ENCODE measurements at regions not wholly inside any gene's neighbourhood (a gene's known extent, or its start where the extent isn't known, plus 50 kb on each side); places are given as distances from the start of the nearest gene placed in this dataset.

DNA sequence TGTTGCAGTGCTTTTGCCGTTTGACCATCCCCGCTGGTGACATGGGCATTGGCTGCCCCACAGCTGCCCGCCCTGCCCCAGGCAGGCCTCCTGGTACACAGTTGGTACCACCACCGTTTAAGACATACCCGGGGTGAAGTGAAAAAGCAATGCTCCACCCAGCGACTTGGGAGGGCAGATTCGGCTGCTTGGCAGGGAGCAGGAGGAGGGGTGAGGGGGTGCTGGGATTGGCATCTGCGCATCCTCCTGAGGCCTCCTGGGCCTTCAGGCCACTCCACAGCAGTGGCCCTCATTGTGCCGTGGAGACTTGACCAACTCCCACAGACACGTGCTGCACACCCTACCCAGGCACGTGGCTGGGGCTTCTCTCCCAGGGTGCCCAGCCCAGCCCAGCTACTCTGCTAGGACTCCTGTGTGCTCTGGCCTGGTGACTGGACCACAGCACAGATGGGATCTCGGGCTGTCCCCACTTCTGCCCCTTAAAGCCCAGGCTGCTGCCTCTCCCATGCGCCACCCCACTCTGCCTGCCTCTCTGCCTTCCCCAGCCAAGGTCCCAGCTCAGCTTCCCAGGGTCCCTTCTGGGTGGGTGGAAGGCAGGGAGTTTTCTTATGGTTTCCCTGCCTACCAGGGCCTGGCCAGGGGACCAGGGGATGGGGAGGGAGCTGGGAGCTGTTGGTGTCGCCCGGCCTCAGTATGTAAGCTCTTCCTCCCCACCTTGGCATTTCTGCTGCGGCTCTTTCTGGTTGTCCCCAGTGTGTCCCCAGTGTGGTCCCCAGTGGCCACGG lies 157.0 kb upstream of the HS6ST1 start:
- DNase-seq: no peak

DNA sequence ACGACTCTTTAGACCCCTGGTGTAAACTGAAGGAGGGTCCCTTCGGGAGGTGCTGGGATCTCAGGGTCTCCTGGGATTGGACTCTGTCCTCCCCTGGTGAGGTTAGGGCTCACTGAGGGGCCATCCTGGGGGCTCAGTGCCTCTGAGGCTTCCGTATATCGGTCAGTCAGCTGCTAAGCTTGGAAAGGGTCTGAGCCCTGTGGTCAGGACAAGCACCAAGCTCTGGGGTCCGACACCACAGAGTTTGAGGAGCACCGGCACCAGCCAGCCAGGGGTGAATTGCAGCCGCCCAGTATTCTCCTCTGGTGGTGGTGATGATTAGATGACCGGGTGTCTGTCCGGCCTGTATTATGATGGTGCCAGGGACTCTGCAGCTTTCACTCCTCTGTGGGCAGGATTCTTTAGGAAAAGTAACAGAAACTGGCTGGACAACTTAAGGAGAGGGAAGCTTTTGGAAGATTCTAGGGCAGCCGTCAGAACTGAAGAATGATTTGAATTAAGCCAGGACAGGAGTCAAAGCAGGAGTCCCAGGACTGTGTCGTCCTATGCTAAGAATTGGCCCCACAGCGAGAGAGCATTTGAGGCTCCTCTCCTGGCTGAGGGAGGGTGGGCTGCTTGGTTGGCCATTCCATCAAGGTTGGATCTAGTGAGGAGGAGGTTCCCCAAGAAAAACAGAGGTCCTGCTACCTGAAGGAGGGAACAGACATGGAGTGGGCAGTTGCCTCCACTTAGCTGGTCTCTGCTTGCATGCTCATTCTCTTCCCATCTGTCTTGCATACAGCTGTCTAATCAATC lies 158.6 kb upstream of the HS6ST1 start:
- no peak for DNase-seq

DNA sequence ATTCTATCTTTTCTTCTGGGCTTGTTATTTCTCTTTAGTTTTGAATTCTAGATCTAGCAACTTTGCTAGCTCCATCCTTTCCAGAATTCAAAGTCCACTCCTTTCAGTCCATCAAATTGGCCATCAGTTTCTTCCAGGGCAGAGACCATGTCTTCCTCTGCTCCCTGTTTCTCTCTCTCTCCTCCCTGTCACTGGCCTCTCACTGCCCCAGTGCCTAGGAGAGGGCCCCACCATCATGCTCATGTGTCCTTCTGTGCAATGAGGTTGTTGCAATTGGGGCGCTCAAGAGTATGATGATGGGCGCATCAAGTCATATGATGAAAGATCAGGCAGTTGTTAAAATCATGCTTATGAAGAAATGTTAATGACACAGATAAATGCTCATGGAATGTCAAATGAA lies 159.2 kb upstream of the HS6ST1 start:
- no peak for DNase-seq

DNA sequence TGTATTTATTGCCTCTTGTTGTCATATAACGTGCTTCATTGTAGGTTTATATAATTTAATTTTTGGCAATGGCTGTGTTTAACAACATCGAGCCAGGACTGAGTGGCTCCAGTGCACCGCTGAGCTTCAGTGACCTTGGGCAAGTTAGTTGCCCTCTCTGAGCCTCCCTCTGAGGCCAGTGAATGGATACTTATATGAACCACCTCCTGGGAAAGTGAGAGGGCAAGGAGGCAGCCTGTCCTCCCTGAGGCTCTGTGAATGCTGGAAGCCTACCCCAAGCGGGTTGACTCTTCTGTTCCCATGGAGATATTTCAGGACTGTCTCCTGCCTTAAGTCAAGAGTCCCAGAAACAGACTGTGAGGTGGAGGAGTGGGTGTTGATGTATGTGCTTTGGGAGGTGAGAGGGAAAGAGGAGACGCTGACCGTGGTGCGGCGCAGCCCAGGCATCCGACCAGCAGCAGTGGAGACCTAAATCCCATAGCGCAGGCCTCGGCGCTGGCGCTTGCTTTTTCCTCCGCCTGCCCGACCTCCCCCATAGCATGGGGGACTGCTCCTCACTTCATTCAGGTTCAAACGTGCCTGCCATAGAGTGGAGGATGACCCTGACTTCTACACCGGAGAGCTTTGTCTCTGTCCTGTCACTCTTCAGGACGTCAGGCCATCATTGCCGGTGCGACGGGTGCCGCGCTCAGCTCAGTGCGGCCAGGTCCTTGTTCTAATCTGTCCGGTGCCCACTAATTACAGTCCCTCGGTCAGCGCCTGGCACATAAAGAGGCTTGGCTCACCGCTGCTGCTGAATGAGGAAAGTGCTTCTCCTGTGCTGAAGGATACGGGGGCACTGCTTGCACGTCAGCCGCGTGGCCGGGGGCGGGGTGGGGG lies 167.3 kb upstream of the HS6ST1 start:
- no peak for DNase-seq

DNA sequence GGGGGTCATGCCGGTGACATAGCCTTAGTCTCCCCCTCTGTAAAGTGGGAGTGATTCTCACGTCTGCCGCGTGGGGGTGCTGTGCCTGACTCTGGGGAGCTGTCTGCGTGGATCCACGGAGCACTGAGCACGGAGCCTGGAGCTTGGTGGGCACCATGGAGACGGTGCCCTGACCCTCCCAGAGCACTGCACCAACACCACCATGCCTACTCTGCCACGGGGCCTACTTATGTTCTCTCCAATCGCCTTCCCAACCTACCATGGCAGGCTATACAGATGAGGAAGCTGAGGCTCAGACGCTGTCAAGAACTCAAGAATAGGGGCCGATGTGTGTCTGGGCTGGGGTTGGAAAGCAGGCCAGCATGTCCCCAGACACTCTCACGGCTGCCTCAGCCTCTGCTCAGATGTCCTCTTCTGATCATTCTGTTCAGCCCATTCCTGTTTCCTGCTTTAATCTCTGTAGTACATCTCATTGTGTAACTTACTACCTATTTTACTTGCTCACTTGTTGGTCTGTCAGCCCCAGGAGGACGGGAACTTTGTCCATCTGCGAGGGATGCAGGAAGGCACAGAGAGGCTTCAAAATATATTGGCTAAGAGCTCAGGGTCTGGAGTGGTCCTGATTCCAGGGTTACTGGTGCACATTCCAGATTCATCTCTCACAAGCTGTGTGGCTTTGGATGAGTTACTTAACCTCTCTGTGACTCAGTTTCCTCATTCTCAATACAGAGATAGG lies 168.1 kb upstream of the HS6ST1 start:
- DNase-seq: no peak

DNA sequence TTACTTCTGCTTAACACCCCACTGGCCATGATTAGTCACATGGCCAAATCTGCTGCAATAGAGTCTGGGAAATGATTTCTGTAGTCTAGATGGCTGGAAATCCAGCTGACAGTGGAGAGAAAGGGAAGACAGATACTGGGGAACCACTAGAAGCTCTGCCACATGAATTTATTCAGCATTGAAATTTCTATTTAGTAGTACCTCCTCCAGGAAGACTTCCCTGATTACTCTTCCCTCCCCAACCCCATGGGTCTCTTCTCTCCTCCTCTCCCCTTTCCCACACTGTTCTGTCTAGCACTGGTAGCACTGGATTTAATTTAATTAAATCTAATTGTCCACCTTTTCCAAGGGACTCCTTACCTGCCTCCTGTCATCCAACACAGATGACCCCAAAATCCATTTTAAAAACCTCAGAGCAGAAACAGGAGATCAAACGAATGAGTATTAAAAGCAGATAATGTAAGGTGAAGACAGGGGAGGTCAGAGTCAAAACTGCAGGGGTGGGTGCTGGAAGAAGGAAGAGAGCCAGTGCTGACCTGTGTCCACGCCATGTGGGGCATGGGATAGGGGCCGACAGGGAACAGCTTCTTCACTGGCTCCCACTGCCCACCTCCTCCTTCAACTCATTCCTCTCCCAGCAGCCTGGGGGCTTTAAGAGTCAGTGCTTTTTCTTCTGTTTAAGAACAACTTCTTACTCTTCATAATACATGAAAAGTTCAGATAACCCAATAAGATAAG lies 169.2 kb upstream of the HS6ST1 start:
- no peak for DNase-seq

DNA sequence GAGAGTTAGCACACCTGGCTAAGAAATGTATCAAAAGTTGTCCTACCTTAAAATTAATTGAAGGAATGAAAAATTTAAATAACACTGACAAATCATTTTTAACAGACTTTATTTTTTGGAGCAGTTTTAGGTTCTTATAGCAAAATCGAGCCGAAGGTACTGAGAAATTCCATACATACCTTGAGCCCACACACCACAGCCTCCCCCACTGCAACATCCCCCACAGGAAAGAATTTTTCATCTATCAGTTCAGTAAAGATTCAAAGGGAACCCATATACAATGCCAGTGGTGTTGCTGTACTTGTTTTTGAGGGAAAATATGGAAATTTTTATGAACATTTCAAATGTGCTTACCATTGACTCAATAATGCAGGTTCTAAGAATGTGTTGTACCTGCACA lies 169.8 kb upstream of the HS6ST1 start:
- no peak for DNase-seq

DNA sequence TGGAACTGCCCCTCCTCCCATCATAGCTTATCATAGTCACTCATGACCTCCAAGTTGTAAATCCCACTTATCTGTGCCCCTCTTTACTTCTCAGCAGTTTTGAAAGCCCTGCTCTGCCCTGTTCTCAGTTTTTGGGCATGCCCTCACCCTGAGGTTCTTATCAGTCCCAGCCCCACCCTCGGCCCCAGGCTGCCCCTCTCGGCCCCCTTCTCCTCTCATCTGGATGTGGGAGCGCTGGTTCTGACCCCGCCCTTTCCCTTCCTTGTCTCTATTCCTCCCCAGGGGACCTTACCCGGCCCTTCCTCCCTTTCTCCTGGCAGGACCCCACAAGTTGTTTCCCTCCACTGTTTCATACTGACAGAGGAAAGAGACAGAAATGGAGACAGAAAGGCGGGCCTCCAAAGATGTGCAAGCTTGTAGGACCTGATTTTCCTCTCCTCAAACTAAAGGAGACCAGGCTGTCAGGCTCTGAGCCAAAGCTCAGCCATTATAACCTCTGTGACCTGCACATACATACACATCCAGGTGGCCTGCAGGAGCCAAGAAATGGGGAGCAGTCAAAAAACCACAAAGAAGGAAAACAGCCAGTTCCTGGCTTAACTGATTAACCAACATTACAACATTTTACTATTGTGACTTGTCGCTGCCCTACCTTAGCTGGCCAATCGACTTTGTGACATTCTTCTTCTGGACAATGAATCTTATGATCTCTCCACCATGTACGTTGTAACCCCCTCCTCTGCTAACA lies 171.0 kb upstream of the HS6ST1 start:
- no peak for DNase-seq

DNA sequence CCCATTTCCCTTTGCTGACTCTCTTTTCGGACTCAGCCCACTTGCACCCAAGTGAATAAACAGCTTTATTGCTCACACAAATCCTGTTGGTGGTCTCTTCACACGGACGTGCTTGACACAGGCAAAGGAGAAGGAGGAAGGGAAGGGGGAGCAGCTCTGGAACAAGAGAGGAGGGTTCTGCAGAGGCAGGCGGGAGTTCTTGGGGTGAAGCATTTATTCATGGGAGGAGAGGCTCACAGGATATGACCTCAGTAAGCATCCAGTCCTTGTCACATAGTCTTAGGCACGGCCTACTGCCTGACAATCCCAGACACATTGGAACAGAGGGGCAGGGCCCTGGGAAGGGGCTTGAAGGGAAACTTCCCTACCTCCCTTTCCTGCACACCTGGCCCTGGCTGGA lies 171.7 kb upstream of the HS6ST1 start:
- no peak for DNase-seq

DNA sequence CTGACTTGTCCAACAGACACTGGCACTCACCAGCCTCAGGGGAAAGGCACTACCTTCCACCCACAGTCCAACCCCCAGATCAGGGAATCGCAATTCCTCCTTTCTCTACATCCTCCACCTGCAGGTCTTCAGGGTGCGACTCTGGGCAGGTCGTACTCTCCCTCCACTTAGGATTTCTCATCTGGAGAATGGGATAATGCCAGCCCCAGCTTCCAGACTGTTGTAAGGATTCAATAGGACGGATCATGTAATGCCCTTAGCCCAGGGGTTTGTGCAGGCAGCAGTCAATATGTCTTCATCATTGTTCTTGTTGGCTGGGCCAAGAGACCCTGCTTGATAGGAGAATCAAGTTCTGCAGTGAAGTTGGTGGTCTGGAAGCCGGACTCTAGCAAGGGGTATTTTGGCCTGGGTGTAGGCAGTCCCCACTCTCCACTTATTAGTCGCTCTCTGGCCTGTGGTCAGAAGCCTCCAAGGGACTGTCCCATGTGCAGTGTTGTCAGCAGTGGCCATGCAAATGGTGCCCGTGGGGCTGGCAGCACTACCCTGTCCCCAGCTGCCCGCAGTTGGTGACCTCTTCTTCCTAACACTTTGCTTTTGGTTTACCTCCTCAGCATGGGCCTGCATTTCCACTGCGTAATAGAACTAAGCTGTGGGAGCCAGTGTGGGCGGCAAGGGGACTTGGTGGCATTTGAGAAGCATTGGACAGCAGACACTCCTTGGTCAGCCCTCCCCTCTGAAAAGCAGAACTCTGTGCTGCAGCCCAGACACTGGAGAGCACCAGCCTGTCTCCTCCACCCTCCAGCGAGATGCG lies 172.4 kb upstream of the HS6ST1 start:
- no peak for DNase-seq

DNA sequence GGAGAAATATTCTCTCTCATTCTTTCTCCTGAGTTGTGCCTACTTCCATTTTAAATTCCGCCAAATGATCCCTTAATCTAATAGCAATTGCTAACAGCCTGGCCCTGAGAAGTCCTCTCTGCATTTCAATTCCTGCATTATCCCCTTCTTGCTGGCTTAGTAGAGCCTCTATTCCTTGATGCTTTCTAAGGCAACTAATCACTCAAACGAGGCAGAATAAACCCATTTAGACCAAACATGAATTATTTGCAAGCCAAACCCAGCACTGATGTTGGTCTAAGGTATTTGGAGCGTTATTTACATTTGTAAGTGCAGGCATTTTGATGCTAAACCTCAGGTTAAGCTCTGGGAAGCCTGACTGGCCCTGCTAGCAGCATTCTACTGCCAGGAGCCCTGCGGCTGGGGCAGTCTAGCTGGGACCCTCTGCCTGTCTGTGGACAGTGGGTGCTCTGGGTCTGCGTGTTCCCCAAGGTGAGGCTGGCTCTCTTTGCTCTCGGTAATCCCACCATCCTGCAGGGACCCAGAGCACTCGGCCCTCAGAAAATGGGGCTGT lies 173.1 kb upstream of the HS6ST1 start:
- no peak for DNase-seq

DNA sequence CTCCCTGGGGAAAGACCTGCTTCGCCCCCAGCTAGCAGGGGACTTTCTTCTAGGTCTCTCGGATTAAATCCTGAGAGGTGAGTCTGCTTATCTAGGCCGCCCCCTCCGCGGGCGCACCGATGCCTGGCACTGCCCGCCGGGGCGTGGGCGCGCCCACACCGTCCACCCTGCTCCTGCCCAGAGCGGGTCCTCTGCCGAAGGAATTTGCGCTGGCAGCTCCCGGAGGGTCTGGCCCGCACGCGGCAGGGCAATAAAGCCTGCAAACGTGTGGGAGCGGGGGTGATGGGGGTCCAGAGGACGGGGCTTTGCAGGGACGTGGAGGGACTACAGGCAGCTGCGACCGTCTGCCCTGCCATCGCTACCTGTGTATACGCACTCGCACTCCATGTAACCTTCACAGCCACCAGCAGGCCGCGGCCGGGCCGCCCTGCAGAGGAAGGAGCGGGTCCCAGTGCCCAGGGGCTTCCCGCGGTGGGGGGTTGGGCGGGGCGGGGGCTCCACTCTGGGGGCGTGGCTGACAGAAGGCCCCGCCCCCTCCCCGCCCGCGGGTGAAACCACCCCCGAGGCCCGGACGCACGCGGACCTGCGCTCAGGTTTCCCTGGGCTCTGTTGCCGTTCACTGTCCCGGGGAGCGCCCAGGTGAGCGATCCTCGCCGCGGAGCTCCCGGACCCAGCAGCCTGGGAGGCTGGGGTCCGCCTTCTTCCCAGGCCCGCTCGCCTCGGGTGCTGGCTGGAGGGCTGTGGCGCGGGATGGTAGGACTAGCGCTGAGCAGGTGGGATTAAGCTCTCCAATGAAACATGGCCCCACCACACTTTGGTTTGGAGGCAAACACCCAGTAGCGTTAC lies 174.5 kb upstream of the HS6ST1 start:
- no peak for DNase-seq

DNA sequence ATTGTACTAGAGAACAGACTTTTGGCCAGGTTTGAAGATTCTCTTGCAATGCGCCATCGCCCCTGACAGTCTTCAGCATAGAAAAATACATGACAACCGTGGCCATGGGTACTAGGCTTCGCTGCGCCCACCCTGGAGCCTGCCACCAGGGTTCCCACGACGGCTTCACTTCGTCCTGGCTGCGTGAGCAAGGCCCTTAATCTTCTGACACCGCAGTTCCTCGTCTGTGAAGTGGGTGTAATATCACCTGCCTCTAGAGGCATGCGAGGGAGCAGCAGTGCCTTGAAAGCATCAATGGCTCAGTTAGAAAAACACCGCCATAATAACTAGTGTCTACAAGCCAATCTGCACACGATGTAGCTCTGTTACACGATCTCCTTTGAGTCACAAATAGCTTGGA lies 175.2 kb upstream of the HS6ST1 start:
- DNase-seq: no peak

DNA sequence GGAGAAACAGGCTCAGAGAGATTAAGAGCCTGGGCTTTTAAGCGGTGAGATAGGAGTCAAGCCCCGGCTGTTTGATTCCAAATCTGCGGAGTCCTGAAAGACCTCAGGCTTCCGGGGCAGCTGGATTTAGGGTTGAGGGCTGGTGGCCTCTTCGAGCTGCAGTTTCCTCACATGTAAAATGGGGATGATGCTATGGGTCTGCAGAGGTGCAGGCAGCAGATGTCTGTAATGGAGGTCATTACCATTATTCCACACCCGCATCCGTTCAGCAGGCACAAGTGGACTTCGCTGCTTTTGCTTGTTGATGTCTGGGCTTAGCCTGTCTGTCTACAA lies 175.6 kb upstream of the HS6ST1 start:
- DNase-seq: no peak

DNA sequence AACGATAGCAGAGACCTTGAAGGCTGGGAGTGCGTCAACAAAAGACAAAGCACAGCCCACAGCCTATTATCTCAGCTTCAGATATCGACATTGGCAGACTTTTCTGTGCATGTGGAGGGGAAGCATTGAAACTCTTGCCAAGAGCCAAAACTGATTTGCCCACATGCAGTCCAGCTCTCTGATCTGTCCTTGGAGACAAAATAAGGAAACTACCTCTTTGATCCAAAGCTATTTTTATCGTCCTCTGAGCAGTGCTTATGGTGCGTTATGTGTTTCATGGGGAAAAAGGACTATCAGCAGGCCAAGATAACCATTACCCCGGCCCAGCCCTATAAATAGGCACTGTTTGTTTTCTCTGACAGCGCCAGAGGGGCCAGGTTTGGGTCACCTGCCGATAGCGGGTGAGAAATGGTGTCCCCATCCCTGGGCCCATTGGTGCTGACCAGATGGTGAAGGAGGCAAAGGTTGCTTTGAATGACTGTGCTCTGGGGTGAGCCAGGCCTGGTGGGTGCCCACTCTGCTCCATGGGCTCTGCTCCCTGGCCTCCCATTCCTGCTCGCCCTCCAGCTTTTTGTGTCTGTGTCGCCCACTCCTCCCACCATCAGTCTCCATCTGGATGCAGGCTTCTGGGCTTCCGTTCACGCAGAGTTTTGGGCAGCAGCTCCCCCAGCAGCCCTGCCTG lies 176.1 kb upstream of the HS6ST1 start:
- peak in 1 of 2 experiments; percentile 28 for DNase-seq

DNA sequence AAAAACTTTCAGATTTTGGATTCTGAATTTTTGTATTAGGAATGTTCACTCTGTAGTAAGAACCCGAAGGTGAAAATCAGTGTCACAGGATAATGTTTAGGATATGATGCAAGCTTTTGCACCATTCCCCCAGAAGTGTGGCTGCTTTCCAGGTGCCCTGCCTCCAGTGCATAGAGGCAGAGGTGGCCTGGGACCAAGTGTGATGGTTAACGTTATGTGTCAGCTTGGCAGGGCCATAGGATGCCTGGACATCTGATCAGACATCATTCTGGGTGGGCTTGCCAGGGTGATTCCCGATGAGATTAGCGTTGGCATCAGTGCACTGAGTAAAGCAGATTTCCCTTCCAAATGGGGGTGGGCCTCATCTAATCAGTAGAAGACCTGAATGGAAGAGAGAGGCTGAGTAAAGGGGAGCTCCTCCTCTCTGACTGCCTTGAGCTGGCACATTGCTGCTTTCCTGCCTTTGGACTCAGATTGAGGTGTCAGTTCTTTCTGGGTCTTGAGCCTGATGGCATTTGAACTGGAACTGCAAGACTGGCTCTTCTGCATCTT lies 177.4 kb upstream of the HS6ST1 start:
- no peak for DNase-seq

DNA sequence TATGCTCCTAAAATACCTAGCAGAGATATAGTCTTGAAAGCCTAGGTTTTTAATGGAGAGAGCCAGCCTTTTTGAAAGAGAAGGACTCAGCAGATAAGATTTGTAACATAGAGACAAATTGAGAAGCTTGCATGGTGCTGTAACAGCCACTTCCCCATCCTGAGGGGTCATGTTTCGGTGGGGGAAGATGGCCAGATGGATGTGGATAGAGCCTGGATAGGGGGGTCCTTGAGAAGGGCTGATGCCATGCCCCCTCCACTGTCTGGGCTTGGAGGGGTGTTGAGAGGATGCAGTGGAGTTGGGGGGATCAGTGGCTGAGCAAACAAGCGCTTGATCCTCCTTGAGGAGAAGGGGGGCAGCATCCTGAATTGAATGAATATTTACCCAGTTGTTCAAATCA lies 178.0 kb upstream of the HS6ST1 start:
- DNase-seq: no peak

DNA sequence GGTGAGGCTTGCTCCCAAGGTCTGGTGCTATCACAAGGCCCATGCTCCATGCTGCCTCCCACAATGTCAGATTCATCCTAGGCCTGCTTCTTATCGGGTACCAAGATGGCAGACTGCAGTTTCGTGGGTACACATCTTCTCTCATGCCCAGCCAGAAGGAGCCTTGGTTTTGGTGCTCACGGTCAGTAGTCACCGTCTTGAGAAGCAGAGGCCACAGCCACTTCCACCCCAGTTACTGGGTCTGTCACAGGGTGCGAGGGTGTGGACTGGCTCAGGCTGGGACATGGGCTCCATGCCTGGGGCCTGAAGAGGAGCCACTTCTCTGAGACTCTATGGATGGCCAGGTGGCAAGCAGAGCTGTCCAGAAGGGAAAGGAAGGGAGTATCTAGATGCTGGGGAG lies 178.8 kb upstream of the HS6ST1 start:
- no peak for DNase-seq

All from cerebellar nuclear complex (tissue), 1 donor.